BLaER1 treated with 17β-estradiol and CSF1 and Interleukin-3, amounts not matched to agents 10 nM and 100 nM (cell line): ENCODE measurements at regions not wholly inside any gene's neighbourhood (a gene's known extent, or its start where the extent isn't known, plus 50 kb on each side); places are given as distances from the start of the nearest gene placed in this dataset.
A peak's percentile ranks its signal among the peaks of the same experiment; 100 is the strongest.

Experiments
- H3K27ac ChIP-seq, 11 experiments: shearing (Covaris generic); formaldehyde crosslinking; 2 replicates each; pipeline ENCODE4 v1.8.1; 2022
- H3K27me3 ChIP-seq, 11 experiments: shearing (Covaris generic); formaldehyde crosslinking; 2 replicates each; pipeline ENCODE4 v1.8.1; 2022
- H3K36me3 ChIP-seq, 11 experiments: shearing (Covaris generic); formaldehyde crosslinking; 2 replicates each; pipeline ENCODE4 v1.8.1; 2022
- H3K4me1 ChIP-seq, 10 experiments: shearing (Covaris generic); formaldehyde crosslinking; 2 replicates each; pipeline ENCODE4 v1.8.1; 2022
- H3K4me2 ChIP-seq, 11 experiments: shearing (Covaris generic); formaldehyde crosslinking; 2 replicates each; pipeline ENCODE4 v1.8.1; 2022
- H3K4me3 ChIP-seq, 10 experiments: shearing (Covaris generic); formaldehyde crosslinking; 2 replicates each; pipeline ENCODE4 v1.8.1; 2022
- H3K9ac ChIP-seq, 11 experiments: shearing (Covaris generic); formaldehyde crosslinking; 2 replicates each; pipeline ENCODE4 v1.8.1; 2022
- H3K9me3 ChIP-seq, 11 experiments: shearing (Covaris generic); formaldehyde crosslinking; replicated peaks in 1 of 11; 2 replicates each; pipeline ENCODE4 v1.8.1; 2022
- H4K20me1 ChIP-seq, 11 experiments: shearing (Covaris generic); formaldehyde crosslinking; 2 replicates each; pipeline ENCODE4 v1.8.1; 2022
- Cebpa-rat ChIP-seq, 11 experiments: shearing (Covaris generic); IDR thresholded peaks; 2 replicates each; pipeline ENCODE4 v1.8.1; 2022

GRCh38 chr10:30158325-30158960 is 99.1 kb upstream of the JCAD start:
- no peaks in the 10 kb centered on the region for H3K27me3 ChIP-seq
- peak in 2 of 11 experiments; percentile 36 to 39; a peak in 2 of 22 replicates for TF ChIP-seq Cebpa-rat (IDR thresholded peaks at IDR 0.05)
- peak overlapping the region in 10 of 11 experiments; percentile 1 to 75 (median 56); a peak in 18 of 22 replicates for H3K4me2 ChIP-seq

GRCh38 chr10:30155401-30155800 is 96.0 kb upstream of the JCAD start:
- no peak for TF ChIP-seq Cebpa-rat (IDR thresholded peaks at IDR 0.05)
- H3K4me1 ChIP-seq: peaks cover 26 to 51% (median 42%) of the 10 kb centered on the region in 10 experiments
- H3K27me3 ChIP-seq: no peaks in the 10 kb centered on the region
- peak overlapping the region in 10 of 11 experiments; percentile 9 to 55 (median 44); a peak in 17 of 22 replicates for H3K4me2 ChIP-seq
- 0 out of 20 replicates have a peak overlapping the region, but pooled peaks of 1 of the 10 experiments have one; percentile 12 for H3K4me3 ChIP-seq
- peaks cover 19 to 51% (median 34%) of the 10 kb centered on the region in 11 experiments for H3K9me3 ChIP-seq
- H4K20me1 ChIP-seq: no peaks in the 10 kb centered on the region
- H3K27ac ChIP-seq: peak overlapping the region in 8 of 11 experiments; percentile 3 to 69 (median 50); a peak in 15 of 22 replicates
- H3K9ac ChIP-seq: peak overlapping the region in 1 of 11 experiments; percentile 24; a peak in 1 of 22 replicates
- H3K36me3 ChIP-seq: 0 out of 22 replicates have a peak, but pooled peaks cover 0 to 9% (median 0%) of the 10 kb centered on the region in 11 experiments

More at GRCh38 chr10:30158325-30158960, 99.1 kb upstream of the JCAD start:
- Histone ChIP-seq H3K9ac (peak overlapping the region in 5 of 11 experiments; percentile 10 to 43 (median 26); a peak in 4 of 22 replicates), H3K27ac (peak overlapping the region in 9 of 11 experiments; percentile 26 to 73 (median 59); a peak in 16 of 22 replicates), H3K4me3 (no peak overlapping the region), H3K9me3 (peaks cover 18 to 45% (median 26%) of the 10 kb centered on the region in 11 experiments), H3K36me3 (0 out of 22 replicates have a peak, but pooled peaks cover 0 to 9% (median 0%) of the 10 kb centered on the region in 11 experiments), H3K4me1 (peaks cover 16 to 44% (median 35%) of the 10 kb centered on the region in 10 experiments), H4K20me1 (no peaks in the 10 kb centered on the region)

- H3K27me3 ChIP-seq: no peaks in the 10 kb centered on the region
- H3K36me3 ChIP-seq: 0 out of 22 replicates have a peak, but pooled peaks cover 0 to 9% (median 0%) of the 10 kb centered on the region in 11 experiments
- H3K4me1 ChIP-seq: peaks cover 26 to 49% (median 42%) of the 10 kb centered on the region in 10 experiments
- H3K4me2 ChIP-seq: peak overlapping the region in 8 of 11 experiments; percentile 30 to 55 (median 44); a peak in 11 of 22 replicates
- peaks cover 19 to 51% (median 34%) of the 10 kb centered on the region in 11 experiments for H3K9me3 ChIP-seq
- peak overlapping the region in 7 of 11 experiments; percentile 37 to 69 (median 55); a peak in 15 of 22 replicates for H3K27ac ChIP-seq
- no peak overlapping the region for H3K9ac ChIP-seq
- peak overlapping the region in 2 of 10 experiments; percentile 12 to 21; a peak in 2 of 20 replicates for H3K4me3 ChIP-seq
- no peaks in the 10 kb centered on the region for H4K20me1 ChIP-seq
- TF ChIP-seq Cebpa-rat (IDR thresholded peaks at IDR 0.05): no peak
These were observed 95.2 kb upstream of the JCAD start for GRCh38 chr10:30154561-30154960.

- Histone ChIP-seq H3K4me1 (peaks cover 26 to 46% (median 39%) of the 10 kb centered on the region in 10 experiments), H3K4me2 (peak overlapping the region in 1 of 11 experiments; percentile 48; a peak in 2 of 22 replicates), H3K9ac (no peak overlapping the region), H3K9me3 (peaks cover 19 to 51% (median 34%) of the 10 kb centered on the region in 11 experiments), H3K4me3 (peak overlapping the region in 1 of 10 experiments; percentile 21; a peak in 1 of 20 replicates), H3K27me3 (no peaks in the 10 kb centered on the region), H3K36me3 (0 out of 22 replicates have a peak, but pooled peaks cover 0 to 9% (median 0%) of the 10 kb centered on the region in 11 experiments), H4K20me1 (no peaks in the 10 kb centered on the region), H3K27ac (peak overlapping the region in 7 of 11 experiments; percentile 37 to 69 (median 55); a peak in 13 of 22 replicates)
- TF ChIP-seq Cebpa-rat (IDR thresholded peaks at IDR 0.05): no peak
These were observed 94.7 kb upstream of the JCAD start for GRCh38 chr10:30154126-30154525.

GRCh38 chr10:30151581-30152389 is 92.4 kb upstream of the JCAD start:
- Histone ChIP-seq H3K4me1 (peaks cover 19 to 32% (median 26%) of the 10 kb centered on the region in 10 experiments), H3K9ac (peak overlapping the region in 2 of 11 experiments; percentile 18 to 31; a peak in 1 of 22 replicates), H3K27ac (peak overlapping the region in 8 of 11 experiments; percentile 7 to 73 (median 54); a peak in 14 of 22 replicates), H3K27me3 (no peaks in the 10 kb centered on the region), H3K4me2 (peak overlapping the region; percentile 6 to 57 (median 38); a peak in 19 of 22 replicates), H3K36me3 (0 out of 22 replicates have a peak, but pooled peaks cover 0 to 9% (median 0%) of the 10 kb centered on the region in 11 experiments), H3K9me3 (peaks cover 19 to 51% (median 34%) of the 10 kb centered on the region in 11 experiments), H4K20me1 (no peaks in the 10 kb centered on the region), H3K4me3 (no peak overlapping the region)
- no peak for TF ChIP-seq Cebpa-rat (IDR thresholded peaks at IDR 0.05)

- Histone ChIP-seq H3K9me3 (peaks cover 0 to 37% (median 11%) of the 10 kb centered on the region in 11 experiments; a peak in 17 of 22 replicates), H3K4me2 (no peak overlapping the region), H3K27ac (no peak overlapping the region), H3K4me3 (no peak overlapping the region), H3K27me3 (no peaks in the 10 kb centered on the region), H3K9ac (no peak overlapping the region), H4K20me1 (no peaks in the 10 kb centered on the region), H3K36me3 (no peaks in the 10 kb centered on the region), H3K4me1 (0 out of 20 replicates have a peak, but pooled peaks cover 0 to 3% (median 0%) of the 10 kb centered on the region in 10 experiments)
- TF ChIP-seq Cebpa-rat (IDR thresholded peaks at IDR 0.05): no peak
These were observed 82.0 kb upstream of the JCAD start for GRCh38 chr10:30141423-30141822.

GRCh38 chr10:30134171-30134945 is 75.0 kb upstream of the JCAD start:
- Histone ChIP-seq H3K9me3 (peaks cover 0 to 21% (median 3%) of the 10 kb centered on the region in 11 experiments; a peak in 2 of 22 replicates), H3K27ac (no peak overlapping the region), H3K36me3 (no peaks in the 10 kb centered on the region), H3K9ac (no peak overlapping the region), H3K4me3 (no peak overlapping the region), H3K4me2 (peak overlapping the region in 8 of 11 experiments; percentile 4 to 41 (median 22); a peak in 9 of 22 replicates), H3K4me1 (peaks cover 0 to 12% (median 6%) of the 10 kb centered on the region in 10 experiments; a peak in 12 of 20 replicates), H4K20me1 (no peaks in the 10 kb centered on the region), H3K27me3 (no peaks in the 10 kb centered on the region)
- TF ChIP-seq Cebpa-rat (IDR thresholded peaks at IDR 0.05): no peak
